ENCODE measurements at regions not wholly inside any gene's neighbourhood (a gene's known extent, or its start where the extent isn't known, plus 50 kb on each side); places are given as distances from the start of the nearest gene placed in this dataset.
"Not testable (repeated sequence)": the region's sequence is repeated elsewhere in the genome, so short reads cannot be mapped to it uniquely, and the experiment has no call there.

GRCh38 chr9:29043072-29043471, 1469.8 kb upstream of the C9orf72 start:
- no peak for DNase-seq

GRCh38 chr9:29044959-29045358, 1471.7 kb upstream of the C9orf72 start:
- DNase-seq = no peak

- DNase-seq = no peak
Measured at GRCh38 chr9:29060041-29060440, 1486.8 kb upstream of the C9orf72 start.

GRCh38 chr9:29062446-29062845, 1489.2 kb upstream of the C9orf72 start:
- DNase-seq = no peak

- DNase-seq = no peak
Measured at GRCh38 chr9:29063031-29063430, 1489.8 kb upstream of the C9orf72 start.

- DNase-seq = no peak
Measured at GRCh38 chr9:29066141-29066640, 1492.9 kb upstream of the C9orf72 start.

- peak in 1 of 3 experiments; percentile 7 for DNase-seq
Measured at GRCh38 chr9:29068461-29068860, 1495.2 kb upstream of the C9orf72 start.

- DNase-seq = no peak
Measured at GRCh38 chr9:29069376-29069775, 1496.1 kb upstream of the C9orf72 start.

- DNase-seq = no peak
Measured at GRCh38 chr9:29078063-29078666, 1504.9 kb upstream of the C9orf72 start.

GRCh38 chr9:29100762-29101161, 1527.5 kb upstream of the C9orf72 start:
- DNase-seq = no peak

GRCh38 chr9:29104166-29104565, 1530.9 kb upstream of the C9orf72 start:
- DNase-seq = not testable (repeated sequence)

- DNase-seq = no peak
Measured at GRCh38 chr9:29118555-29118954, 1545.3 kb upstream of the C9orf72 start.

- no peak for DNase-seq
Measured at GRCh38 chr9:29126783-29127182, 1553.5 kb upstream of the C9orf72 start.

- DNase-seq = peak in 2 of 3 experiments; percentile 0 to 5
Measured at GRCh38 chr9:29129763-29130162, 1556.5 kb upstream of the C9orf72 start.

GRCh38 chr9:29144476-29144875, 1571.2 kb upstream of the C9orf72 start:
- DNase-seq = peak in 1 of 3 experiments; percentile 36

- DNase-seq = no peak
Measured at GRCh38 chr9:29150606-29151005, 1577.3 kb upstream of the C9orf72 start.

GRCh38 chr9:29160763-29161353, 1587.6 kb upstream of the C9orf72 start:
- peak in 2 of 3 experiments; percentile 2 to 48 for DNase-seq

GRCh38 chr9:29174136-29174535, 1600.9 kb upstream of the C9orf72 start:
- no peak for DNase-seq

- DNase-seq = no peak
Measured at GRCh38 chr9:29176231-29176630, 1603.0 kb upstream of the C9orf72 start.

- DNase-seq = no peak
Measured at GRCh38 chr9:29176786-29177185, 1603.5 kb upstream of the C9orf72 start.

- DNase-seq = peak in 1 of 3 experiments; percentile 1
Measured at GRCh38 chr9:29183971-29184370, 1610.7 kb upstream of the C9orf72 start.

- DNase-seq = not testable (repeated sequence)
Measured at GRCh38 chr9:29188771-29189170, 1615.5 kb upstream of the C9orf72 start.

- DNase-seq = not testable (repeated sequence)
Measured at GRCh38 chr9:29189221-29189620, 1615.9 kb upstream of the C9orf72 start.

- no peak for DNase-seq
Measured at GRCh38 chr9:29198861-29199260, 1625.6 kb upstream of the C9orf72 start.

GRCh38 chr9:29199975-29200374, 1626.7 kb upstream of the C9orf72 start:
- no peak for DNase-seq
